PFSK-1 (cell line): ENCODE measurements at regions not wholly inside any gene's neighbourhood (a gene's known extent, or its start where the extent isn't known, plus 50 kb on each side); places are given as distances from the start of the nearest gene placed in this dataset.

Source experiments
- FOXP2 ChIP-seq: optimal IDR thresholded peaks from 2 replicates; pipeline ENCODE3; 2011; ENCODE audit warnings: borderline replicate concordance, control low read depth, inconsistent platforms; ENCODE audit not compliant: insufficient read depth; ENCODE audit errors: extremely low read length, extremely low read depth
- POLR2AphosphoS5 ChIP-seq: IDR thresholded peaks from 2 replicates; pipeline ENCODE4 v1.6.1; 2012; ENCODE audit warnings: low read depth, mild to moderate bottlenecking, control low read depth, low read length, moderate library complexity
- REST ChIP-seq, 2 experiments: IDR thresholded peaks; 2 replicates each; pipeline versions ENCODE4 v1.6.1 to v1.8.0; 2011 to 2012; ENCODE audit warnings: low read depth in 2 of 2, low read length in 2 of 2, control low read depth in 1 of 2, inconsistent platforms in 1 of 2, mild to moderate bottlenecking in 1 of 2, moderate library complexity in 1 of 2; ENCODE audit not compliant: insufficient read depth in 1 of 2
- SIN3A ChIP-seq: IDR thresholded peaks from 2 replicates; pipeline ENCODE4 v1.6.1; 2012; ENCODE audit warnings: mild to moderate bottlenecking, low read length, moderate library complexity, borderline replicate concordance; ENCODE audit not compliant: insufficient read depth
- TAF1 ChIP-seq: IDR thresholded peaks from 2 replicates; pipeline ENCODE4 v1.6.1; 2012; ENCODE audit warnings: low read length, control low read depth, borderline replicate concordance; ENCODE audit not compliant: insufficient read depth

GRCh38 chr6:134531188-134531551 lies 213.3 kb upstream of the SGK1 start:
- TF ChIP-seq POLR2AphosphoS5 (no peak), TAF1 (no peak), SIN3A (no peak), FOXP2 (no peak), REST (IDR thresholded peaks at IDR 0.05; ENCODE audit: insufficient read depth in 1 of 2, low read depth in 2 of 2, low read length in 2 of 2) (no peak)

- TF ChIP-seq FOXP2 = no peak
- TF ChIP-seq SIN3A = no peak
- no peak for TF ChIP-seq TAF1
- TF ChIP-seq REST (IDR thresholded peaks at IDR 0.05; ENCODE audit: insufficient read depth in 1 of 2, low read depth in 2 of 2, low read length in 2 of 2) = no peak
- TF ChIP-seq POLR2AphosphoS5 = no peak
These were observed 212.0 kb upstream of the SGK1 start for GRCh38 chr6:134529921-134530320.

GRCh38 chr6:134529305-134529704 lies 211.4 kb upstream of the SGK1 start:
- TF ChIP-seq TAF1 (no peak), SIN3A (no peak), POLR2AphosphoS5 (no peak), REST (IDR thresholded peaks at IDR 0.05; ENCODE audit: insufficient read depth in 1 of 2, low read depth in 2 of 2, low read length in 2 of 2) (no peak), FOXP2 (no peak)

- TF ChIP-seq TAF1 (no peak), REST (IDR thresholded peaks at IDR 0.05; ENCODE audit: insufficient read depth in 1 of 2, low read depth in 2 of 2, low read length in 2 of 2) (no peak), SIN3A (no peak), FOXP2 (no peak), POLR2AphosphoS5 (no peak)
These were observed 209.3 kb upstream of the SGK1 start for GRCh38 chr6:134527108-134527787.
